NCI-H748 treated with DMSO at 0.1 percent for 48 hours (cell line): ENCODE measurements at regions not wholly inside any gene's neighbourhood (a gene's known extent, or its start where the extent isn't known, plus 50 kb on each side); places are given as distances from the start of the nearest gene placed in this dataset.

ENCODE experiments used
- DNase-seq: peaks from one replicate; lab custom pipeline; 2025; lab: John Stamatoyannopoulos, UW

DNA sequence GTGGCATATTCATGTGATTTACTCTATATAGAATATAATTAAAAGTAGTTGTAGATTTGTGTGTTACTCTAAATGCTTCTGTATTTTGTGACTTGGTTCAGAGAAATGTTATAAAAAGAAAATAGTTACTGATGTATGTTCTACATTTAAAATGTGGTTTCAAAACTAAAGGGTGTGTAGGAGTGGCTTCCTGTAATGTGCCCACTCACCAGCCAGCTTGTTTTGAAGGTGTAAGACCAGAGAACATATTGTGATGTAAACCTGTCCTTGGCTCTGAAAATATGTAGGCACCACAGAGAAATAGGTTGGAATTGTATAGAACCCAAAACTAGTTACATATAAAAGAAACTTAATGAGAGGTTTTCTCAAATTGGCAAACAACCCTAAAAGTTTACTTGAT, 51.2 kb upstream of the ARRDC3 start:
- no peak for DNase-seq

GRCh38 chr5:91433861-91434260, 50.7 kb upstream of the ARRDC3 start:
- DNase-seq = no peak
